Neural cell (in vitro differentiated cells): ENCODE measurements at regions not wholly inside any gene's neighbourhood (a gene's known extent, or its start where the extent isn't known, plus 50 kb on each side); places are given as distances from the start of the nearest gene placed in this dataset.

Experiments used
- EP300 ChIP-seq: fragments of 450-650 bp; conservative IDR thresholded peaks from 2 replicates; pipeline ENCODE4 v1.6.1; 2014; ENCODE audit warnings: antibody characterized with exemption, mild to moderate bottlenecking, moderate library complexity; ENCODE audit not compliant: poor library complexity, severe bottlenecking
- EZH2 ChIP-seq: fragments of 200-600, 300-800 bp; shearing (Covaris generic), sonication (generic); IDR thresholded peaks from 2 replicates; pipeline ENCODE4 v1.6.1; 2014; ENCODE audit warnings: antibody characterized with exemption, low read length, borderline replicate concordance, mild to moderate bottlenecking; ENCODE audit not compliant: insufficient read depth, poor library complexity, severe bottlenecking
- MXI1 ChIP-seq: fragments of 450-650 bp; conservative IDR thresholded peaks from 2 replicates; pipeline ENCODE4 v1.6.1; 2014; ENCODE audit warnings: antibody characterized with exemption, mild to moderate bottlenecking; ENCODE audit not compliant: poor library complexity, severe bottlenecking
- POLR2AphosphoS5 ChIP-seq: IDR thresholded peaks from 2 replicates; pipeline ENCODE4 v1.6.1; 2012
- RAD21 ChIP-seq: fragments of 450-650 bp; conservative IDR thresholded peaks from 2 replicates; pipeline ENCODE4 v1.6.1; 2014; ENCODE audit warnings: antibody characterized with exemption, mild to moderate bottlenecking, moderate library complexity
- SMC3 ChIP-seq: fragments of 450-650 bp; conservative IDR thresholded peaks from 2 replicates; pipeline ENCODE4 v1.6.1; 2014; ENCODE audit warnings: antibody characterized with exemption, mild to moderate bottlenecking, moderate library complexity; ENCODE audit not compliant: poor library complexity
- TAF1 ChIP-seq: IDR thresholded peaks from 2 replicates; pipeline ENCODE4 v1.6.1; 2012; ENCODE audit warnings: low read depth
- TF ChIP-seq, protein P1 (sequence below): fragments of 450-650 bp; IDR thresholded peaks from 2 replicates; pipeline ENCODE4 v1.5.1; 2014; ENCODE audit warnings: antibody characterized with exemption, mild to moderate bottlenecking, moderate library complexity; ENCODE audit not compliant: poor library complexity, severe bottlenecking
- TF ChIP-seq, protein P2 (sequence below): IDR thresholded peaks from 2 replicates; pipeline ENCODE4 v1.6.1; 2012; ENCODE audit warnings: borderline replicate concordance

DNA sequence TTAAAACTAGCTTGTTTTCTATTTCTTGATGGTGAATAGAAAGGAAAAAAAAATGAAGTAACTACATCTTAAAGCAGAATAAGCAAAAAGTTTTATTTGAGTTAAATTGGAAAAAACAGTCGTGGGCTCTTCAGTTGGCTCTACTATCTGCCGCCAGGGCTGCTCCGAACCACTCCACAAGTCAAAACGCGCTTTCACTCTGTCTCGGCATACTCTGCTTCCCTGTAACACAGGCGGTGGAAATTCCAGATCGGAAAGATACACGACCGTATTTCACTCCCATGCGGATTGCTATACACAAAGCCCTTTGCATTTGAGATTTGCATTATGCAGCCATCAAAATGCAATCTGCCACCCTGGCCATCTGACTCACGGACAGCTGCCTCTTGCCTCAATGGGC is 505.6 kb downstream of the IRX1 start:
- TF ChIP-seq, protein P1, sequence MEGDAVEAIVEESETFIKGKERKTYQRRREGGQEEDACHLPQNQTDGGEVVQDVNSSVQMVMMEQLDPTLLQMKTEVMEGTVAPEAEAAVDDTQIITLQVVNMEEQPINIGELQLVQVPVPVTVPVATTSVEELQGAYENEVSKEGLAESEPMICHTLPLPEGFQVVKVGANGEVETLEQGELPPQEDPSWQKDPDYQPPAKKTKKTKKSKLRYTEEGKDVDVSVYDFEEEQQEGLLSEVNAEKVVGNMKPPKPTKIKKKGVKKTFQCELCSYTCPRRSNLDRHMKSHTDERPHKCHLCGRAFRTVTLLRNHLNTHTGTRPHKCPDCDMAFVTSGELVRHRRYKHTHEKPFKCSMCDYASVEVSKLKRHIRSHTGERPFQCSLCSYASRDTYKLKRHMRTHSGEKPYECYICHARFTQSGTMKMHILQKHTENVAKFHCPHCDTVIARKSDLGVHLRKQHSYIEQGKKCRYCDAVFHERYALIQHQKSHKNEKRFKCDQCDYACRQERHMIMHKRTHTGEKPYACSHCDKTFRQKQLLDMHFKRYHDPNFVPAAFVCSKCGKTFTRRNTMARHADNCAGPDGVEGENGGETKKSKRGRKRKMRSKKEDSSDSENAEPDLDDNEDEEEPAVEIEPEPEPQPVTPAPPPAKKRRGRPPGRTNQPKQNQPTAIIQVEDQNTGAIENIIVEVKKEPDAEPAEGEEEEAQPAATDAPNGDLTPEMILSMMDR = no peak
- TF ChIP-seq EP300 = no peak
- TF ChIP-seq, protein P2, sequence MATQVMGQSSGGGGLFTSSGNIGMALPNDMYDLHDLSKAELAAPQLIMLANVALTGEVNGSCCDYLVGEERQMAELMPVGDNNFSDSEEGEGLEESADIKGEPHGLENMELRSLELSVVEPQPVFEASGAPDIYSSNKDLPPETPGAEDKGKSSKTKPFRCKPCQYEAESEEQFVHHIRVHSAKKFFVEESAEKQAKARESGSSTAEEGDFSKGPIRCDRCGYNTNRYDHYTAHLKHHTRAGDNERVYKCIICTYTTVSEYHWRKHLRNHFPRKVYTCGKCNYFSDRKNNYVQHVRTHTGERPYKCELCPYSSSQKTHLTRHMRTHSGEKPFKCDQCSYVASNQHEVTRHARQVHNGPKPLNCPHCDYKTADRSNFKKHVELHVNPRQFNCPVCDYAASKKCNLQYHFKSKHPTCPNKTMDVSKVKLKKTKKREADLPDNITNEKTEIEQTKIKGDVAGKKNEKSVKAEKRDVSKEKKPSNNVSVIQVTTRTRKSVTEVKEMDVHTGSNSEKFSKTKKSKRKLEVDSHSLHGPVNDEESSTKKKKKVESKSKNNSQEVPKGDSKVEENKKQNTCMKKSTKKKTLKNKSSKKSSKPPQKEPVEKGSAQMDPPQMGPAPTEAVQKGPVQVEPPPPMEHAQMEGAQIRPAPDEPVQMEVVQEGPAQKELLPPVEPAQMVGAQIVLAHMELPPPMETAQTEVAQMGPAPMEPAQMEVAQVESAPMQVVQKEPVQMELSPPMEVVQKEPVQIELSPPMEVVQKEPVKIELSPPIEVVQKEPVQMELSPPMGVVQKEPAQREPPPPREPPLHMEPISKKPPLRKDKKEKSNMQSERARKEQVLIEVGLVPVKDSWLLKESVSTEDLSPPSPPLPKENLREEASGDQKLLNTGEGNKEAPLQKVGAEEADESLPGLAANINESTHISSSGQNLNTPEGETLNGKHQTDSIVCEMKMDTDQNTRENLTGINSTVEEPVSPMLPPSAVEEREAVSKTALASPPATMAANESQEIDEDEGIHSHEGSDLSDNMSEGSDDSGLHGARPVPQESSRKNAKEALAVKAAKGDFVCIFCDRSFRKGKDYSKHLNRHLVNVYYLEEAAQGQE = no peak
- TF ChIP-seq POLR2AphosphoS5 = no peak
- no peak for TF ChIP-seq EZH2
- no peak for TF ChIP-seq RAD21
- TF ChIP-seq SMC3 = no peak
- no peak for TF ChIP-seq MXI1
- TF ChIP-seq TAF1 = no peak
